ENCODE measurements at regions not wholly inside any gene's neighbourhood (a gene's known extent, or its start where the extent isn't known, plus 50 kb on each side); places are given as distances from the start of the nearest gene placed in this dataset.

DNA sequence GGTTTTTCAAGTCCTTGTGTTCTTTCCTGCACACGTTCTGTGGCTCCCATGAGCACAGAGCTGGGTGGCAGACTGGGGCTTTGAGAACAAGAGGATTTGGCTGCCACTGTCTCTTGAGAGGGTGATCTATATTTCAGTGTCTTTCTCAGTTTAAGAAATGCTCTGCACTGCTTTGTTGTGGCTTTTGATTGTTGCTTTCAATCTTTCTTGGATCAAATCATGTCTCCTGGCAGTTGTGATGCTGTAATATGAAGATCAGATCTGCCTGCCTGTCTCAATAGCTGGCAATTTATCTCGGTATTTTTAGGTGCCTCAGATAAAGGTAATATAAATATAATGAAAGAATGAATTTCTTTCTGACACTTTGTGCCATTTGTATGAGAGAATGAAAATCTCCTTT is 273.3 kb upstream of the LCORL start:
- H3K36me3 Mint-ChIP-seq: no peaks in the 10 kb centered on the region
- H3K9me3 Mint-ChIP-seq: no peaks in the 10 kb centered on the region
- H3K27ac Mint-ChIP-seq: no peak overlapping the region
- DNase-seq: no peak
- H3K27me3 Mint-ChIP-seq: peaks cover 9% of the 10 kb centered on the region
- H3K4me3 Mint-ChIP-seq: no peak overlapping the region
- H3K4me1 Mint-ChIP-seq: no peaks in the 10 kb centered on the region

- Mint-ChIP-seq H3K36me3 (no peaks in the 10 kb centered on the region), H3K9me3 (no peaks in the 10 kb centered on the region), H3K4me1 (no peaks in the 10 kb centered on the region), H3K4me3 (no peak overlapping the region), H3K27me3 (peaks cover 9% of the 10 kb centered on the region), H3K27ac (no peak overlapping the region)
- DNase-seq: no peak
Measured at GRCh38 chr4:18294021-18294420, 272.5 kb upstream of the LCORL start.

DNA sequence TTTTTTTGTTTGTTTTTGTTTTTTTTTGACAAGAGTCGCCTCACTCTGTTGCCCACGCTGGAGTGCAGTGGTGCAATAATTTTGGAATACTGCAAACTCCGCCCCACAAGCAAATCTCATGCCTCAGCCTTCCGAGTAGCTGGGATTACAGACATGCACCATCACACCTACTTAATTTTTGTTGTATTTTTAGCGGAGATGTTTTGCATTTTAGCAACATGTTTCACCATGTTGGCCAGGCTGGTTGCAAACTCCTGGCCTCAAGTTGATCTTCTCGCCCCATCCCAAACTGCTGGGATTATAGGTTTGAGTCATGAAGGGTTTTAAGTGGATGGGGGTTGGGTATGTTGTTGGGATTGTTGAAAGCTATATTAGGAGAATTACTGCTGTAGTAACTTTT is 270.9 kb upstream of the LCORL start:
- Mint-ChIP-seq H3K27ac (no peak overlapping the region), H3K36me3 (no peaks in the 10 kb centered on the region), H3K4me3 (no peak overlapping the region), H3K27me3 (peaks cover 12% of the 10 kb centered on the region), H3K4me1 (no peaks in the 10 kb centered on the region), H3K9me3 (no peaks in the 10 kb centered on the region)
- DNase-seq: no peak

DNA sequence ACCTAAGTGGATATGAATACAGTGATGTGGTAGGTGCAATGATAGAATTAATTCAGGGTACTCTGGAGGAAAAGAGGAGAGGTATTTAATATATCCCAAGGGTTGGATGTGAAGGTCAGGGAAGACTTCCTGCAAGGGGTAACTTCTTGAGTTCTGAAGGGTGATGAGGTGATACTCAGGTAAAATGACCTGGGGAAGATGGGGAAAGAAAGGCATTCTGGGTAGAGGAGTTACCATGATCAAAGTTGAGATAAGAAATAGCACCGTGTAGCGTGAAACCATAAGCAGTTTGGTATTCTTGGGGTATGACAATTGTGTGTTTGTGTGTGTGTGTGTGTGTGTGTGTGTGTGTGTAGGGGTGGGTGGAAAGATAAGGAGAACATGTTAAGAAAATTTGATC is 270.4 kb upstream of the LCORL start:
- H3K4me3 Mint-ChIP-seq: no peak overlapping the region
- H3K9me3 Mint-ChIP-seq: no peaks in the 10 kb centered on the region
- no peak for DNase-seq
- peaks cover 13% of the 10 kb centered on the region for H3K27me3 Mint-ChIP-seq
- no peak overlapping the region for H3K27ac Mint-ChIP-seq
- H3K4me1 Mint-ChIP-seq: no peaks in the 10 kb centered on the region
- H3K36me3 Mint-ChIP-seq: no peaks in the 10 kb centered on the region

GRCh38 chr4:18291256-18291655 is 269.7 kb upstream of the LCORL start:
- Mint-ChIP-seq H3K4me3 (no peak overlapping the region), H3K36me3 (no peaks in the 10 kb centered on the region), H3K9me3 (no peaks in the 10 kb centered on the region), H3K27ac (no peak overlapping the region), H3K4me1 (no peaks in the 10 kb centered on the region), H3K27me3 (peaks cover 13% of the 10 kb centered on the region)
- no peak for DNase-seq

GRCh38 chr4:18285357-18285756 is 263.8 kb upstream of the LCORL start:
- Mint-ChIP-seq H3K4me1 (no peaks in the 10 kb centered on the region), H3K27ac (no peak overlapping the region), H3K9me3 (peaks cover 5% of the 10 kb centered on the region), H3K27me3 (peaks cover 5% of the 10 kb centered on the region), H3K36me3 (no peaks in the 10 kb centered on the region), H3K4me3 (no peak overlapping the region)
- no peak for DNase-seq

DNA sequence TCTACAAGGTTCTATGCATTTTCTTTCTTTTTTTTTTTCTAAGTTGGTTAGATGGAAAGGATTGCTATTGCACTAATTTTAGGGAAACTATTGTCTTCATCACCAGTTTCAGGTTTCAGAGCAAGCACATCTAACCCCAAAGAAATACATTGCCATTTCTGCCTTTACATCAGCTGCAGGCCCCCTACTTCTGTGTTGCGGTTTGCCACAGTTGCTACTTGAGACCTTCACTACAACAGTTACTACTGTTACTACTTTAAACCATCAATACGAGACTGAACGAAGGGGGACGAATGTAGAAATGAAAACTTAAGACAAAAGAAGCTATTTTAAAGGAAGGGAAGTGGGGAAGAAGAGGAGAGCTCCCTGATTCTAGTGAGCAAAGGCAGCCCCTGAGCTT is 256.7 kb upstream of the LCORL start:
- peaks cover 3% of the 10 kb centered on the region for H3K9me3 Mint-ChIP-seq
- H3K4me1 Mint-ChIP-seq: no peaks in the 10 kb centered on the region
- H3K27ac Mint-ChIP-seq: no peak overlapping the region
- H3K27me3 Mint-ChIP-seq: no peaks in the 10 kb centered on the region
- DNase-seq: no peak
- no peak overlapping the region for H3K4me3 Mint-ChIP-seq
- no peaks in the 10 kb centered on the region for H3K36me3 Mint-ChIP-seq

DNA sequence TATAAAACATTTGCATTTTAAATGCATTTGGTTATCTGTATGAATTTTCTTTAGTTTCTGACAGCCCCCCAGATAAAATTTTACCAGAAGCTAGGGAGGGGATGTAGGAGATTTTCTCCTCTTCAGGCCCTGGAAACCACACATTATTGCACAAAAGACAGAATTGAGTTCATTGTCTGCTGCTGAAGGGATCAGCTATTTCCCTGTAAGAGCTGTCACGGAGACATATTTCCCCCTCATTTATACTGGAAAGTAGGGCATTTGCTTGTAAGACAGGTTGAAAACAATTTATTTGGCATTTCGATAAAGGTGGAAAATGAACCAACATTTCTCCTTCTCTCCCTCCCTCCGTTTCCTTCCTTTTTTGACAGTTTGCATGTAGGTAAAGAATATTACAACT is 241.3 kb upstream of the LCORL start:
- DNase-seq: no peak
- no peaks in the 10 kb centered on the region for H3K36me3 Mint-ChIP-seq
- H3K4me3 Mint-ChIP-seq: no peak overlapping the region
- H3K27me3 Mint-ChIP-seq: peaks cover 19% of the 10 kb centered on the region
- no peak overlapping the region for H3K27ac Mint-ChIP-seq
- peaks cover 4% of the 10 kb centered on the region for H3K9me3 Mint-ChIP-seq
- no peaks in the 10 kb centered on the region for H3K4me1 Mint-ChIP-seq

- Mint-ChIP-seq H3K36me3 (no peaks in the 10 kb centered on the region), H3K9me3 (peaks cover 4% of the 10 kb centered on the region), H3K27me3 (no peaks in the 10 kb centered on the region), H3K27ac (no peak overlapping the region), H3K4me1 (no peaks in the 10 kb centered on the region), H3K4me3 (no peak overlapping the region)
- DNase-seq: no peak
Measured at GRCh38 chr4:18252052-18252451, 230.5 kb upstream of the LCORL start.

GRCh38 chr4:18250564-18250963 is 229.0 kb upstream of the LCORL start:
- H3K4me3 Mint-ChIP-seq: no peak overlapping the region
- no peak for DNase-seq
- H3K36me3 Mint-ChIP-seq: no peaks in the 10 kb centered on the region
- H3K4me1 Mint-ChIP-seq: no peaks in the 10 kb centered on the region
- no peaks in the 10 kb centered on the region for H3K9me3 Mint-ChIP-seq
- peaks cover 5% of the 10 kb centered on the region for H3K27me3 Mint-ChIP-seq
- H3K27ac Mint-ChIP-seq: no peak overlapping the region

DNA sequence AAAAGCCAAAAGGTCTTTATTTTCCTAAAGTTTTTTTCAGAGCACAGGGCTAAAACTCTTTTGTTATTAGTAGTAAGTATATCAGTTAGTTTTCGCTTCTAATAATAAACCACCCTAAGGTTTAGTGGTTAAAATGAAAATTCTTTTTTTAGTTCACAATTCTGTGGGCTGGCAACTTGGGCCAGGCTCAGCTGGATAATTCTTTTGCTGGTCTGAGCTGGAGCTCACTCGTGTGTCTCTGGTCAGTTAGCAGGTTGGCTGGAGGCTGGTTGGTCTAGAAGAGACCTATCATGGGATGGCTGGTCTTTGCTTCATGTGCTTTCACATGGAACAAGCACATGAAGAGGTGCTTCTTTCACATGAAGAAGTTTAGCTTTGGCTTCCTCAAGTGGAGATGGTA is 227.1 kb upstream of the LCORL start:
- Mint-ChIP-seq H3K4me3 (no peak overlapping the region), H3K4me1 (no peaks in the 10 kb centered on the region), H3K9me3 (no peaks in the 10 kb centered on the region), H3K36me3 (no peaks in the 10 kb centered on the region), H3K27ac (no peak overlapping the region), H3K27me3 (peaks cover 5% of the 10 kb centered on the region)
- DNase-seq: no peak

GRCh38 chr4:18247189-18247588 is 225.6 kb upstream of the LCORL start:
- Mint-ChIP-seq H3K4me3 (no peak overlapping the region), H3K27ac (no peak overlapping the region), H3K9me3 (no peaks in the 10 kb centered on the region), H3K27me3 (peaks cover 5% of the 10 kb centered on the region), H3K4me1 (no peaks in the 10 kb centered on the region), H3K36me3 (no peaks in the 10 kb centered on the region)
- DNase-seq: no peak

DNA sequence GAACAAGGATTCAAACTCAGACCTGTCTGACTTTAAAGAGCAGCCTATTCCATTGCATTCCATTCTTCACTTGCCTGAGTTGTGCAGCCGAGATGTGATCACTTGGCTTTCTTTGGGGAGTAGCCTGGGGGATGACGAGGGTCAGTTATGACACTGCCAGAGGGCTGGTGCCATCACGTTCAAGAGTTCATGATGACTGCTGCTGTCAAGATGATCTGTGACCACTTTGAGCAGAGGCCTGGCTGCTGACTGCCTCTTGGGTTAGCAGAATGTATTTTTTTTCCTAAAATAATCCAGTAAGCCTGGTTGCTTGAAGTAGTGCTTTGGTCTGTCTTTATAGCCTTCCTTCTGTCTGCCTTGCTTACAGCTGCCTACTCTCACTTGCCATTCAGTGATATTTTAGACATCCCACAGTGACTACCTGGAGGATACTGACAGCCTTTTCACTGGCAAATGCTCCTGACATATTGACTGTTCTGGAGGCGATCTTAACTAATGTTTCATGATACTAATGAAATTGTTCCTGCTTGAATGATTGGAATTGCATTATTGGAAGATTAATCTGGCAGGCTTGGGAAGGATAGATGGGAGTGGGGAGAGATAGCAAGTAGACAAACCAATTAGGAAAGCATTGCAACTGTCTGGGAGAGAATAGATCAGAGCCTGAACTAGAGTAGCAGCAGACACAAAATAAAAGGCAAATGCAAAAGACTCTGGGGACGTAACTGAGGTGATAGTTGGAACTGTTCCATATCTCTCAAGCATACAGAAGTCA is 221.6 kb upstream of the LCORL start:
- H3K9me3 Mint-ChIP-seq: no peaks in the 10 kb centered on the region
- H3K36me3 Mint-ChIP-seq: no peaks in the 10 kb centered on the region
- H3K27me3 Mint-ChIP-seq: peaks cover 5% of the 10 kb centered on the region
- no peaks in the 10 kb centered on the region for H3K4me1 Mint-ChIP-seq
- H3K4me3 Mint-ChIP-seq: no peak overlapping the region
- DNase-seq: no peak
- no peak overlapping the region for H3K27ac Mint-ChIP-seq

DNA sequence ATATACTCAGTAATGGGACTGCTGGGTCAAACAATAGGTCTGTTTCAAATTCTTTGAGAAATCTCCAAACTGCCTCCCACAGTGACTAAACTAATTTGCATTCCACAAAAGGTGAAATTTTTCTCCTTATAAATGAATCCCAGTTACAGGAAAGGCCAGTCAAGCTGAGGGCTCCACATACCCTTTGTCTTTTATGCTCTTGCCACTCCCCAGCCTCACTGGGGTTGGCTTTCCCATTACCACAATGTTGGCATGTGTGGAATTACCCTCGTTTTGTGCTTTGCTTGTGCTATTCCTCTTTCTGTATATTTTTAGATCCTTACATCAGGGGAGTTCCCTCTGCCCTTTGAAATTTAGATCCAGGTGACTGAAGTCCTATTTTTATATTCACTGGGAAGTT is 220.2 kb upstream of the LCORL start:
- Mint-ChIP-seq H3K9me3 (no peaks in the 10 kb centered on the region), H3K4me3 (no peak overlapping the region), H3K27me3 (peaks cover 5% of the 10 kb centered on the region), H3K27ac (no peak overlapping the region), H3K4me1 (no peaks in the 10 kb centered on the region), H3K36me3 (no peaks in the 10 kb centered on the region)
- no peak for DNase-seq

DNA sequence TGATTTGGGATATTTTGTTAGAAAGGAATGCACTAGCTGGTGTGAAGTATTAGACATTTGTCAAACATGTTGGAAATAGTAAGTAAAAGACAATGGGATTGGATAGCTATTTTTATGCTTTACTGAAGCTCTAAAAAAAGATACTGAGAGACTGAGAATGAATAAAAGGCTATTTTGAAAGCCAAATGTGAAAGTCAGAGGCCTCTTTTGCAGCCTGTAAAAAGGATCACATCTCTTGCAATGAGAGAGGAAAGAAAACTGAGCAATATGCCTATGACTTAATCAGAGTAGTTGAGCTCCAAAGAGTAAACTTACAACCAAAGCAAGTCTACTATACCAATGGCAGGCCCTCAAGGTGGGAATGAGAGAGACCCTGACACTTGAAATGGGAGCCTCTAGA is 212.6 kb upstream of the LCORL start:
- no peak for DNase-seq
- no peaks in the 10 kb centered on the region for H3K4me1 Mint-ChIP-seq
- no peak overlapping the region for H3K27ac Mint-ChIP-seq
- H3K4me3 Mint-ChIP-seq: no peak overlapping the region
- H3K27me3 Mint-ChIP-seq: no peaks in the 10 kb centered on the region
- no peaks in the 10 kb centered on the region for H3K36me3 Mint-ChIP-seq
- peaks cover 7% of the 10 kb centered on the region for H3K9me3 Mint-ChIP-seq

DNA sequence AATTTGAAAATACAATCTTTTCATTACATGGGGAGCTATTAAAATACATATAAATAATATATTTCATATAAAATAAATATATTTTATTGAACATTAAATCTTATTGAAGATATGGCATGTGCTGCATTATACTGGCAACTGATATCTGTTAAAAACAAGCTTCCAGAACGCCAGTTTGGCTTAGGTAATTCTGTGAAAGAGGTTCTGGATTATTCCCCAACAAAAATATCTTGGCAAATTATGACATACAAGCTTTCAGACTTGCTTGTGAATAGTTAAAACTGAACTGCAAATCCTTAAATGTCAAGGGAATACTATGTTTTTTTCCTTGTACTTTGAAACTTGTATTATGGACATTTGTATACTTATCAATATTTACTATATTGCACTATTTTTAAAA is 210.2 kb upstream of the LCORL start:
- no peaks in the 10 kb centered on the region for H3K4me1 Mint-ChIP-seq
- H3K27ac Mint-ChIP-seq: no peak overlapping the region
- no peak for DNase-seq
- H3K27me3 Mint-ChIP-seq: no peaks in the 10 kb centered on the region
- no peak overlapping the region for H3K4me3 Mint-ChIP-seq
- H3K36me3 Mint-ChIP-seq: no peaks in the 10 kb centered on the region
- H3K9me3 Mint-ChIP-seq: peaks cover 13% of the 10 kb centered on the region

Data from activated naive CD8-positive, alpha-beta T cell treated with anti-CD3 and anti-CD28 coated beads for 36 hours (primary cell).